NCI-H2029 (cell line): ENCODE measurements at regions not wholly inside any gene's neighbourhood (a gene's known extent, or its start where the extent isn't known, plus 50 kb on each side); places are given as distances from the start of the nearest gene placed in this dataset.
"Not testable (repeated sequence)": the region's sequence is repeated elsewhere in the genome, so short reads cannot be mapped to it uniquely, and the experiment has no call there.

Experiments used
- DNase-seq: peaks from one replicate; lab custom pipeline; 2025; lab: John Stamatoyannopoulos, UW

GRCh38 chr6:15953152-15953880, 175.6 kb upstream of the MYLIP start:
- no peak for DNase-seq

- DNase-seq = no peak
Observed at GRCh38 chr6:15952231-15953151, 176.4 kb upstream of the MYLIP start.

GRCh38 chr6:15950962-15951569, 177.8 kb upstream of the MYLIP start:
- DNase-seq = no peak

GRCh38 chr6:15949982-15950381, 178.9 kb upstream of the MYLIP start:
- no peak for DNase-seq

GRCh38 chr6:15948930-15949900, 179.7 kb upstream of the MYLIP start:
- peak; percentile 99 for DNase-seq

- no peak for DNase-seq
Observed at GRCh38 chr6:15947923-15948322, 181.0 kb upstream of the MYLIP start.

GRCh38 chr6:15947436-15947835, 181.4 kb upstream of the MYLIP start:
- no peak for DNase-seq

GRCh38 chr6:15946701-15947385, 182.0 kb upstream of the MYLIP start:
- no peak for DNase-seq

- DNase-seq = peak; percentile 45
Observed at GRCh38 chr6:15945593-15946159, 183.2 kb upstream of the MYLIP start.

GRCh38 chr6:15943423-15943822, 185.5 kb upstream of the MYLIP start:
- no peak for DNase-seq

- no peak for DNase-seq
Observed at GRCh38 chr6:15941168-15941567, 187.7 kb upstream of the MYLIP start.

- no peak for DNase-seq
Observed at GRCh38 chr6:15938107-15938506, 190.8 kb upstream of the MYLIP start.

GRCh38 chr6:15937602-15938001, 191.3 kb upstream of the MYLIP start:
- DNase-seq = no peak

GRCh38 chr6:15936503-15936902, 192.4 kb upstream of the MYLIP start:
- peak; percentile 62 for DNase-seq

GRCh38 chr6:15935661-15936060, 193.2 kb upstream of the MYLIP start:
- DNase-seq = no peak

- DNase-seq = not testable (repeated sequence)
Observed at GRCh38 chr6:15931697-15932096, 197.2 kb upstream of the MYLIP start.

- DNase-seq = no peak
Observed at GRCh38 chr6:15930207-15930606, 198.7 kb upstream of the MYLIP start.

GRCh38 chr6:15929685-15930084, 199.2 kb upstream of the MYLIP start:
- DNase-seq = no peak

- DNase-seq = no peak
Observed at GRCh38 chr6:15927531-15928225, 201.2 kb upstream of the MYLIP start.

- DNase-seq = no peak
Observed at GRCh38 chr6:15926256-15926655, 202.6 kb upstream of the MYLIP start.
